ENCODE measurements at regions not wholly inside any gene's neighbourhood (a gene's known extent, or its start where the extent isn't known, plus 50 kb on each side); places are given as distances from the start of the nearest gene placed in this dataset.

DNA sequence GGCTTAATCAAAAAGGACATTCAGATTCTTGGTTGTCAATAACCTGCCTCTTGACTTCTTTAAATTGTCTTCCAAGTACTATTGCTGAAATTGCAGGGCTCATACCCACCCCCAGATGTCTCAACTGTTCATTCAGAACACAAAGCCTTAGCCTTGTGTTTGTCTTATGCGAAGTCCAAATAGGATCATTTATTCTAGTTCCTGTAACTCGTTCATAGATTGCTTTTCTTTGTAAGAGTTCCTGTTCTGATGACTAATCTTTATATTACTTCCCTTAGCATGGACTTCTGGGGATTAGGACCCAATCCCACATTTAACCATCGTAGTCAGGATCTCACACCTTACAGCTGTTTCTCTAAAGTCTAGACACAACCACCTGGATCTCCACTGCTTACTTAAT, 226.0 kb downstream of the VEGFC start:
- TF ChIP-seq CTCF (IDR thresholded peaks at IDR 0.05) (no peak), POLR2A (IDR thresholded peaks at IDR 0.05) (no peak)

Data from thyroid gland (tissue), 4 donors.